Suprapubic skin (tissue), 3 donors: ENCODE measurements at regions not wholly inside any gene's neighbourhood (a gene's known extent, or its start where the extent isn't known, plus 50 kb on each side); places are given as distances from the start of the nearest gene placed in this dataset.

Source experiments
- CTCF ChIP-seq, 2 donors: fragments of 200-600 bp in 1 of 2; fragments of 450-650 bp in 1 of 2; sonication (generic) in 1 of 2; IDR thresholded peaks; one replicate each; pipeline ENCODE4 v1.5.1; 2016 to 2019; ENCODE audit warnings: antibody characterized with exemption in 2 of 2, mild to moderate bottlenecking in 1 of 2, moderate library complexity in 1 of 2
- EP300 ChIP-seq: sonication (generic); formaldehyde crosslinking; IDR thresholded peaks from one replicate; pipeline ENCODE4 v1.6.1; 2017; ENCODE audit warnings: antibody characterized with exemption
- POLR2A ChIP-seq, 2 donors: fragments of 450-650 bp; IDR thresholded peaks; one replicate each; pipeline ENCODE4 v1.6.1; 2017; ENCODE audit warnings: antibody characterized with exemption in 2 of 2, mild to moderate bottlenecking in 2 of 2, moderate library complexity in 2 of 2

DNA sequence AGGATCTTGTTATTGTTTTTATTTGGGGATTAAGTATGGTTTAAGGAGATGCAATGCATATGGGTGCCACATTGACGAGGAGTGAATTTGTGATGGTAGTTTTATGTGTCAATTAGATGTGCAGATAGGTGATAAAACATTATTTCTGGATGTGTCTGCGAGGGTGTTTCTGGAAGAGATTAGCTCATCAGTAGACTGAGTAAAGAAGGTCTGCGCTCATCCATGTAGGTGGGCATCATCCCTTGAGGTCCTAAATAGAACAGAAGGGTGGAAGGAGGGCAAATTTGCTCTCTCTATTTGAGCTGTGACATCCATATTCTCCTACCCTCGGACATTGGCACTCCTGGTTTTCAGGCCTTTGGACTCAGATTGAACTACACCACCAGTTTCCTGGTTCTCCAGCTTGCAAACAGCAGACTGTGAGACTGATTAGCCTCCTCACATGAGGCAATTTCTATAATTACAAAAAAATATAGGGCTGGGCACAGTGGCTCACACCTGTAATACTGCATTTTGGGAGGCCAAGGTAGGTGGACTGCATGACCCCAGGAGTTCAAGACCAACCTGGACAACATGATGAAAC lies 118.2 kb upstream of the ZNF678 start:
- TF ChIP-seq EP300 (no peak), POLR2A (IDR thresholded peaks at IDR 0.05) (no peak), CTCF (IDR thresholded peaks at IDR 0.05) (no peak)
